ENCODE measurements at regions not wholly inside any gene's neighbourhood (a gene's known extent, or its start where the extent isn't known, plus 50 kb on each side); places are given as distances from the start of the nearest gene placed in this dataset.

DNA sequence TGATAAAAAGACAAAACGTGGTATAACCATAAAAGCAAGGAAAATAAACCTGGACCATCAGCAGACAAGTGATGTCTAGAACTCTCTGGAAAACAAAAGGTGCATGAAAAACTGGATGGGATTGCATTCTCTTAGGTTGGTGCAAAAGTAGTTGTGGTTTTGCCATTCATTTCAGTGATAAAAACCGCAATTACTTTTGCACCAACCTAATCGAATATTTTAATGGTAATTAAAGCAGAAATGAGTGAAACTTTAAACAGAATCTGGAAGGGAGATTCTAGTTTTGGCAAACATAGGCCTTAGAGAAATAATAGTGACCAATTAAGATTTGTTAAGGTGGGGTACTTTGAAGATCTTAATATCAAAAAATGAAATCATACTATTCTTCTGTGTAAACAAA lies 800.8 kb upstream of the GYPC start:
- intact Hi-C loops (cut with DNase I; ENCODE audit: low total_unique reads) = no loop called here

DNA sequence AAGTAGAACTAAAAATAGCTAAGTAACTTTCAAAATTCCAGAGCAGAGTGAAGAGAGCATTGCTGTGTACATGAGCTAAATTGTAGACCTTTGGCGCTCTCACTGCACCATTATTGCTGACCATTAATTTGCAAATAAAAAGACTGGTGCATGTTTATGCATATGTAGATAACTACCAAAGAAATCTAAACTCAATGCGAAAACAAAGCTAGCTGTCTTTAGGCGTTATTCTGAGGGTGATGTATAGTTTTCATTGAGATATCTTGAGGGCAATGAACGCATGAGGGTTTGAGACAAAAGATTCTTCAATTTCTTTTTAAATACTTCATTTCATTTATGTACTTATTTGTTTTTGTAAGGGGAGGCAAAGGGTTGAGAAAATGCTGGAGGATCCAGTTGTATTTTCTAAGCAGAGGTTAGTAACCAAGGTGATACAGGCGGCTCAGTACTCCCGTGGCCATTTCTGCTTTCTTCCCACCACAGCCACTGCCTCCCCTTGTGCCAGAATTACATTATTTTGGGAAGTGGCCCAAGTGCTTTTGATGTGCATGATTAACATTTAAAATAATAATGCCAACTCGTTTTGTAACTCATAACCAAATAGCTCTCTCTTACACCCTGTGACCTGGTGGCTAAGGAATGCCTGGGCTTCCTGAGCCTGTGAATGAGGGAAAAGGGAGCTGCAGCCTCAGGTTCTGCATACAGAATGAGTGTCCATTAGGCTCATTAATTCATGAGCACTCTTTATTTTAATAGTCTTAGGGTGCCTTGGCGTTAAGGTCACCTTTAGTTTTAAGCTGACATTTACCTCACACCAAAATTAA lies 797.8 kb upstream of the GYPC start:
- no peak overlapping the region for H3K27ac ChIP-seq
- intact Hi-C loops (cut with DNase I; ENCODE audit: low total_unique reads) = no loop called here
- TF ChIP-seq, protein P1, sequence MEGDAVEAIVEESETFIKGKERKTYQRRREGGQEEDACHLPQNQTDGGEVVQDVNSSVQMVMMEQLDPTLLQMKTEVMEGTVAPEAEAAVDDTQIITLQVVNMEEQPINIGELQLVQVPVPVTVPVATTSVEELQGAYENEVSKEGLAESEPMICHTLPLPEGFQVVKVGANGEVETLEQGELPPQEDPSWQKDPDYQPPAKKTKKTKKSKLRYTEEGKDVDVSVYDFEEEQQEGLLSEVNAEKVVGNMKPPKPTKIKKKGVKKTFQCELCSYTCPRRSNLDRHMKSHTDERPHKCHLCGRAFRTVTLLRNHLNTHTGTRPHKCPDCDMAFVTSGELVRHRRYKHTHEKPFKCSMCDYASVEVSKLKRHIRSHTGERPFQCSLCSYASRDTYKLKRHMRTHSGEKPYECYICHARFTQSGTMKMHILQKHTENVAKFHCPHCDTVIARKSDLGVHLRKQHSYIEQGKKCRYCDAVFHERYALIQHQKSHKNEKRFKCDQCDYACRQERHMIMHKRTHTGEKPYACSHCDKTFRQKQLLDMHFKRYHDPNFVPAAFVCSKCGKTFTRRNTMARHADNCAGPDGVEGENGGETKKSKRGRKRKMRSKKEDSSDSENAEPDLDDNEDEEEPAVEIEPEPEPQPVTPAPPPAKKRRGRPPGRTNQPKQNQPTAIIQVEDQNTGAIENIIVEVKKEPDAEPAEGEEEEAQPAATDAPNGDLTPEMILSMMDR (IDR thresholded peaks at IDR 0.05 in 8 of 11, conservative IDR thresholded peaks at IDR 0.05 in 3 of 11) = no peak
- TF ChIP-seq POLR2A (IDR thresholded peaks at IDR 0.05) (no peak), POLR2AphosphoS5 (IDR thresholded peaks at IDR 0.05) (no peak)

More for the DNA sequence above, 800.8 kb upstream of the GYPC start:
- H3K9me3 ChIP-seq = peaks cover 0 to 4% (median 0%) of the 10 kb centered on the region in 8 donors
- TF ChIP-seq, protein P1 (IDR thresholded peaks at IDR 0.05 in 8 of 11, conservative IDR thresholded peaks at IDR 0.05 in 3 of 11) = no peak
- TF ChIP-seq POLR2AphosphoS5 (IDR thresholded peaks at IDR 0.05) = no peak
- TF ChIP-seq POLR2A (IDR thresholded peaks at IDR 0.05) = no peak
- H3K27ac ChIP-seq = no peak overlapping the region
- no peak overlapping the region for H3K4me3 ChIP-seq
- H3K36me3 ChIP-seq = no peaks in the 10 kb centered on the region
- DNase-seq = no peak
- 67 to 87% (median 77%) methylated on average over 3 of the region's 3 CpGs for WGBS, 5 donors
- H3K27me3 ChIP-seq (replicated peaks in 1 of 7) = no peaks in the 10 kb centered on the region
- no peaks in the 10 kb centered on the region for H3K4me1 ChIP-seq

DNA sequence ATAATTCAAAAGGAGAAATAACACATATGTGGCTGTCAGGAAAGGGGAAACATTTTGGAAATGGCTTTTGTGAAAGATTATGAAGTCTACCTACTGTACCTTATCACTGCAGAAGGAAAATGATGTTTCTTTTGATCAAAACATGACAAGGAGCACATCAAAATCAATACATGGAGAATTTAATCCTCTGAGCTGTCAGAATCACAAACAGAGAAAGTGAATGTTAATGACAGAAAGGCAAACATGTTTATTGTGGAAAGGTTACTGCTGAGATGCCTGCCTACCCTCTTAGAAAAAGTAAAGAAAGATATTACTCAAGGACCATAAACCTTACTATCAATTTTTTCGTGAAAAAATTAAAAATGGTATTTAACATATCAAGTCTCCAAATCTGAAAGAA lies 794.5 kb upstream of the GYPC start:
- no peaks in the 10 kb centered on the region for H3K4me1 ChIP-seq
- H3K36me3 ChIP-seq = no peaks in the 10 kb centered on the region
- no peak for DNase-seq
- H3K4me3 ChIP-seq = no peak overlapping the region
- TF ChIP-seq POLR2A (IDR thresholded peaks at IDR 0.05) (no peak), POLR2AphosphoS5 (IDR thresholded peaks at IDR 0.05) (no peak)
- TF ChIP-seq, protein P1 (IDR thresholded peaks at IDR 0.05 in 8 of 11, conservative IDR thresholded peaks at IDR 0.05 in 3 of 11) = no peak
- intact Hi-C loops (cut with DNase I; ENCODE audit: low total_unique reads) = no loop called here
- no peaks in the 10 kb centered on the region for H3K27me3 ChIP-seq (replicated peaks in 1 of 7)
- 79 to 91% (median 88%) methylated on average over 1 of the region's 1 CpG for WGBS, 5 donors
- peaks cover 0 to 6% (median 0%) of the 10 kb centered on the region in 8 donors for H3K9me3 ChIP-seq
- H3K27ac ChIP-seq = no peak overlapping the region

More for the DNA sequence above, 797.8 kb upstream of the GYPC start:
- Histone ChIP-seq H3K36me3 (no peaks in the 10 kb centered on the region), H3K4me3 (no peak overlapping the region), H3K27me3 (replicated peaks in 1 of 7) (no peaks in the 10 kb centered on the region), H3K4me1 (no peaks in the 10 kb centered on the region), H3K9me3 (peaks cover 0 to 6% (median 0%) of the 10 kb centered on the region in 8 donors)
- no peak for DNase-seq
- WGBS, 5 donors = 78 to 84% (median 82%) methylated on average over 8 of the region's 8 CpGs

- H3K4me3 ChIP-seq = no peak overlapping the region
- no peaks in the 10 kb centered on the region for H3K36me3 ChIP-seq
- WGBS, 5 donors = 91 to 96% (median 93%) methylated on average over 4 of the region's 4 CpGs
- DNase-seq = no peak
- intact Hi-C loops (cut with DNase I; ENCODE audit: low total_unique reads) = no loop called here
- peaks cover 0 to 20% (median 0%) of the 10 kb centered on the region in 8 donors for H3K9me3 ChIP-seq
- H3K27me3 ChIP-seq (replicated peaks in 1 of 7) = no peaks in the 10 kb centered on the region
- no peaks in the 10 kb centered on the region for H3K4me1 ChIP-seq
- no peak overlapping the region for H3K27ac ChIP-seq
- TF ChIP-seq POLR2AphosphoS5 (IDR thresholded peaks at IDR 0.05) = no peak
- TF ChIP-seq, protein P1 (IDR thresholded peaks at IDR 0.05 in 8 of 11, conservative IDR thresholded peaks at IDR 0.05 in 3 of 11) = no peak
- TF ChIP-seq POLR2A (IDR thresholded peaks at IDR 0.05) = no peak
Measured at GRCh38 chr2:125867908-125868307, 788.0 kb upstream of the GYPC start.

Measured in spleen (tissue), 11 donors.